Fibroblast of gingiva (primary cell): ENCODE measurements at regions not wholly inside any gene's neighbourhood (a gene's known extent, or its start where the extent isn't known, plus 50 kb on each side); places are given as distances from the start of the nearest gene placed in this dataset.
"Not testable (repeated sequence)": the region's sequence is repeated elsewhere in the genome, so short reads cannot be mapped to it uniquely, and the experiment has no call there.

Experiments
- DNase-seq: peaks from one replicate; pipeline ENCODE4 v3.0.0-alpha.2; 2011; ENCODE audit warnings: low read depth

DNA sequence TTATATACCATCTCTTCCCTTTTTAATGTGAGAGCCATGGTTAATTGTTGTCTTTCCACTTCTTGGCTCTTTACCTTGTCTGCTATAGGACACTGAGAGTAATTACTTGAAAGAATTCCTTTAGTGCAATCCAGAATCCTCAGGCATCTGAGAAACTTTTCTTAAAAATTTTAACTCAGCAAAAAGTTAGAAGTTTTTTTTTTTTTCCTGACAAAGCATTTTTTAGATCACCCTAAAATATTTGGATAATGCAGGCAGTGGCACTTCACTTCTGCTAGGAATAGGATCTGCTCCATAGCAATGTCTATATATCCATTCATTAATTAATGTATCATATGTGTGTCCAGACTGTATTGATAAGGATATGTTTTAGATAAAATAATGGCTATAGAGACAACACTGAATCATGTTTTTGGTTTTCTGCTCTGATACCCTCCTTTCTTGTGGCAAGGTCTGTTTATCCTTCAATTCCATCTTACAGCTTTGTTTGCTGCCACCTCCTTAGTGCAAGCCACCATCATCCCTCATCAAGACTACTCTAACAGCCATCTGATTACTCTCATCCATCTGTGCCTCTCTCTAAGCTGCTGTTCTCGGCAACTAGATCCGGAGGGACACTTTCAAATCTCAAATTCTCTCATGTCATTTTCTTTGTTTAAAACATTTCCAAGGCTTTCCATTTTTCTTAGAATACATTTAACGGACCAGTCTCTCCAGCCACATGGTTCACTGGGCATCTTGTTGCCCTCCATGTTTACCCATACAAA lies 563.5 kb downstream of the EDEM1 start:
- DNase-seq = no peak

DNA sequence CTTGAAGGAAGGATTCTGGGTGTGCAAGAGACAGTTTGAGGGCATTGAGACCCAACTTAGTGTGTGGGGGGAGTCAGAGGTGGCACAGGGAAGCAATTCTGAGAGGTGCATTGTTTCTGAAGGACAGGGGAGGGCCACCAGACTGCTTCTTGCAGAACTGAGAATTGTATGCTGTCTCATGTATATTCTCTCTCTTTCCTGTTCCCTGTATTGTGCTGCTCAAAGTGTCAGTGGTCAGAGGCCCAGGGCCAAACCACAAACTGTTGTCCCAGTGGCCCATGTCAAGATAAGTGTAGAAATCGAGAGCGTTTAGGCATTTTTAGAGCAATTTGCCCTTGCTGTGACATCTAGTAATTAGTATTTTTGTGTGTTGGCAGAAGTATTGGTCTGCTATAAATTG lies 567.1 kb downstream of the EDEM1 start:
- DNase-seq = no peak

DNA sequence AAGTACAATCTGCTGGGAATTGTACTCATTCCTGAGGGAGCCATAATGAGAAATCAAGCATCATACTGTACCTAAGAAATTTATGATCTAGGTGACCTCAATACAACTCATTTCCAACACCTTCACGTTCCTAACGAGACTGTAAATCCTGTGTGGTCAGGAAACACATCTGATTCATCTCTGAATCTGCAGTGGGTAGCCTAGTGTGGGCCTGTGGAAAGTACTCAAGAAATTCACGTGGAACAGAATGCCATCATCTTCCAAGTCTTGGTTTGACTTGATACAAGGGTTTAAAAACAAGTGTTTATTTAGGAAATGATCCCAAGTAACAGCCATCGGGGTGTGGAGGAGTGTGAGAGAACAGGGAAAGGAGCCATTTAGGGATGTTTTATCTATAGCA lies 568.9 kb downstream of the EDEM1 start:
- no peak for DNase-seq

DNA sequence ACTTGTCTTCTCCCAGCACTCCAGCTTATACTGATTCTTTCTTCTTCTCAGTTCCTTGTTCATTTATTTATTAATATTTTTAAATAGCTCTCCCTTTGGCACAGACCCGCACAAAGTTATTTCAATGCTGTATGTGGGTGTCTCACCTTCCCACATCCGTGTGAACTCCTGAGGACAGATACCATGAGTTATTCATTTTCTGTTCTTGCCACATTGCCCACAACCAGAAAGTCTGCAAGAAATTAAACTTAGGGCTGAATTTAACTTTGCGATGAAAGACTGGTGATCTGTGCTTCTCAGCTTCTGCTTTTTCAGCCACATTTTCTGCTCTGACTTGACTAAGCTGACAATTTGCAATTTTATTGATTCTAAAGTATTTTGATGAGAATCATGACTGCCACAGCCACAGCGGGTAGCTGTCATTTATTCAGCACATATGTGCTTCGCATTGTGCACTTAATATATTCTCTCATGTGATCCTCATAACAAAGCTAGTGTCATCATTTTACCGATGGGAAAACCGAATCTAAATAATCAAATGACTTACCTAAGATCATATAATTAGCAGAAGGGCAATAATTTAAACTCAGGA lies 569.8 kb downstream of the EDEM1 start:
- DNase-seq = no peak

DNA sequence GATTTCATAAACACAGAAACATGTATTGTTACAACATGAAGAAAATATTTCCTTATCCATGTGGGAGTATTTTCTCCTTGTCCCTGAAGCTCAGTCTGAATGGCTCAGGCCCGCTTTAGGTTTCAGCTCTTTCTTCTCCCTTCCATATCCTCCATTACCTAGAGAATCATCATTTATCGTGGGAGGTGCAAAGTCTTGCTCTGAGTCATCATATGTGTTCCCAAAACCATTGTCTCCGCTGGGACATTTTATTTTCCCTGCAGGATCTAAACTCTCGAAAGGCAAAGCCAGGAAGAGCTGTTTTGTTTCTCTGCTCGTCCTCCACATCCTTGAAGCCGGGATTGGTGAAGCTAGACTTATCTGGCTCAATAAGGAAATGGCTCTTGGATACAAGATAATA lies 571.2 kb downstream of the EDEM1 start:
- DNase-seq = no peak

DNA sequence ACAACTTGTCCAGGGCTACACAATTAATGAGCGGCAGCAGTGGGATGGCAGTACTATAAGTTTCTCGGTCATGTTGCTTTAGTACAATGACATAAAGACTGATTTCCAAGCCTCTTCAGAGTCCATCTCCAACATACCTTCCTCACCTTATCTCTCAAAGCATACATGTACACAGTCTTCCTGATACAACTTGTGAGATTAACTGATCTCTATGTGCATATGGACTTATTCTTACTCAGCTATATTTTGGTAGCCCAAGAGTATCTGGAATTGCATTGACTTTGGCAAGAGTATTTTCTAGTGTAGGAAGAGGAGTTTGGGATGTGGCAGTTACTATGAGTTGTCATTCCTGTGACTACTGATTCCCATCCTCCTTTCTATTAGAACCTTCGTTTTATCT lies 575.0 kb downstream of the EDEM1 start:
- DNase-seq = no peak

DNA sequence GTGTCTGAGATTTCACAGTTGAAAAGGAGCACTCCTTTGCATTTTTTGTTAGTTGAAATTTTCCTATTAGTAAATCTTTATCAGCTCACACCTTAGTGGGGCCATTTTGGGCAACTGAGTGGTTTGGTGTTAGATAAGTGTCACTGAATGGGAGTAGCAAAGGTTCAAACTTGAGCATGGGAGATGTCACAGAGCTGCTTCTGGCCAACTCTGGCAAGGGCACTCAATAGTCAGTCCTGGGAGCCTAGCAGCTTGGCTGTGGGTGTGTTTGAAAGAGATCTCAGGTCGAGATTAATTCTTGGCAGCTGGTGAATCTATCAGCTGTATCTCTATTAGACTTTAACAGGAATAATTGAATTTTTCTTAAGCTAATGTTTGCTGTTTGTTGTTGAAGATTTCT lies 579.3 kb downstream of the EDEM1 start:
- no peak for DNase-seq

DNA sequence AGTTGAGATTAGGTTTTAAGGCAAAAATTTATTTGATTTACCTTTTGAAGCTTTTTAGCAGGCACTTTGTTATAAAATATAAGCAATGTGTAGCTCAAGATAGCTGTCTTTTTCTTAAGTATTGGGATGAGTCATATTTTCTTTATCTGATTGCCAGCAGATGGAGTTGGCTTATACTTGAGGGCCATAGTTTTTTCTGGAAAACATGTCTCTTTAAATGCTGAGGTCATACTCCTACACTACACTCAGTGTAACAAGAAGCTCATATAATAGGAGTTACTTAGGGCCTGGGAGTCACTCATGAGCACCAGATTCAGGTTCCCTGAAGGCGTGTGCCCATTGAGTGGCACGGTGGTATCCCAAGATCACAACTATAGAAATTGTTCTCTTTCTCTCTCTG lies 579.8 kb downstream of the EDEM1 start:
- DNase-seq = no peak

DNA sequence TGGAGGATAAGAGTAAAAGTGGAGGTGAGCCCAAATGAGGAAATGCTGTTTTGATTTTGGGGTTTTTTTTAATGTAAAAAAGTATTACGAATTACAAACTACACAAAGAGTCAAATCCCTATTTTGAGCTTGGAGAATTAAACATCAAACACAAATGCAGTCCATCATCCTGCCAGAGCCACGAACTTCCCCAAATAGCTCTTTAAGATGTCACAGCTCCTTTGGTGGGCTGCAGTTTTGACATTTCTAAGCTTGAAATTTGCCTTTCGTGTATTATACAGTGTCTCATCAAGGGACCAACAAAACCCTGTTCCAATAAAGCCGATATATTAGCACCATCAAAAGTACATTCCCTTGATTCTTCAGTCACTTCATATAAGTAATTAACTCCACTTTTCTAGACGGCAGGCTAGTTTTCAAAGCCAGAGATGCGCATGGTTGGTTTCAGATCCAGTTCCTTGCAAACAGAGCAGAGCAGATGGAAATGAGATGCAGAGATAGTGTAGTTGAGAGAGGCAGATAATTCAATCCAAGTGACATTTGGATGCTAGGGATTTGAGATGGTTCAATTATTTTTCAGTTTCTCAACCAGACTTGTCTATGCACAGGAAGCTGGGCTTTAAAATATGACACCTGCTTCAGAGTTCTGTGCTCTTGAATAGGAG lies 580.9 kb downstream of the EDEM1 start:
- DNase-seq = no peak

DNA sequence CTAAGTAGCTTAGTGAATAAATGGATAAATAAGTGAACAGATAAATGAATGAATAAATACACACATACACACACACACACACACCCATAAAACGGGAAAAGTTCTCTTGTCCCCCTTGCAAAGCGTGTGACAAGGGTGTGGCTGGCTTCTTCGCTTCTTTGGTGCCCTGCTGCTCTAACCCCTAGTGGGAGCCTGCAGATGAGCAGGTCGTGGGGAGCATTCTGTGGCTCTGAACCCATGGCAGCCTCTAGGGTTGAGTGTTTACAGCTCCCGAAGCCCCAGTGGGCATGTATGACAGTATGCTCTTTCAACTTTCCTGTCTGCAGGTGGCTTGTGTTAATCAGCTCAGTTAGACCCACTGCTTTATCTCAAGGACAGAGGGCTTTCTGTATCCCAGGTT lies 582.3 kb downstream of the EDEM1 start:
- DNase-seq = no peak

DNA sequence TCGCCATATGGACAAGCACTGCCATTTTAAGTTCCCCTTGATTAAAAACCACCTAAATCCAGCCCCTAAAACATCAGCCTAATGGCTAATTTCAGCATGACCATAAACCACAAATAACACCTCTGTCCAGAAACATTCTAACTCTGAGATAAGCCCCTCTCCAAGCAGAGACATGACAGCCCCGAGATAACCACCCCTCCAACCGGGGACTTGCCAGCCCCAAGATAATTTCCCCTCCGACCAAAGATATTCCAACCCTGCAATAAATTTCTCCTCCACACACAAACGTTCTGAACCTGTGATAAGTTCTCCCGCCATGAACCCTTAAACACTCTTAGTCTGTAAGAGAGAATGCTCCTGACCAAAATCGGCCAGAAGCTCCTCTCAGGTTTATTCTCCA lies 586.8 kb downstream of the EDEM1 start:
- DNase-seq = no peak

DNA sequence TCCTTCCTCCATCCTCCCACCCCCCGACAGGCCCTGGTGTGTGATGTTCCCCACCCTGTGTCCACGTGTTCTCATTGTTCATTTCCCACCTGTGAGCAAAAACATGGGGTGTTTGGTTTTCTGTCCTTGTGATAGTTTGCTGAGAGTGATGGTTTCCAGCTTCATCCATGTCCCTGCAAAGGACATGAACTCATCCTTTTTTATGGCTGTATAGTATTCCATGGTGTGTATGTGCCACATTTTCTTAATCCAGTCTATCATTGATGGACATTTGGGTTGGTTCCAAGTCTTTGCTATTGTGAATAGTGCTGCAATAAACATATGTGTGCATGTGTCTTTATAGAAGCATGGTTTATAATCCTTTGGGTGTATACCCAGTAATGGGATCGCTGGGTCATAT lies 587.6 kb downstream of the EDEM1 start:
- DNase-seq = not testable (repeated sequence)

DNA sequence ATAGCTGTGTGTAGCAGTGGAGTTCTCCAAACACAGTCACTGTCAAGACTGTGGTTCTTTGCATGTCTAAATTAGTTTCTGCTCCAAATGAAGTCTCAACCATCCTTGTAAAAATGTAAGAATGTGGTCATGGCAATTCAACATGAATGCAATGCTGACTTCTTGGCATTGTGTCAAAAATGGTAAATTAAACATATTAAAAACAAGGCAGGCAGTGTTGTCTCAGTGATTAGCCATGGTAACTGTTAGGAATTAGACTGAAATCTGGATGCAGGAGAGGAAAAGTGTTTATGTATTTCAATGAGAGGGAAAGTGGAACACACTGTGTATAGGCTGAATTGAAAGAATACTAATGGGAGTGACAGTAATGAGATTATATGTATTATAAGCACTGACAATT lies 597.2 kb downstream of the EDEM1 start:
- DNase-seq = no peak

DNA sequence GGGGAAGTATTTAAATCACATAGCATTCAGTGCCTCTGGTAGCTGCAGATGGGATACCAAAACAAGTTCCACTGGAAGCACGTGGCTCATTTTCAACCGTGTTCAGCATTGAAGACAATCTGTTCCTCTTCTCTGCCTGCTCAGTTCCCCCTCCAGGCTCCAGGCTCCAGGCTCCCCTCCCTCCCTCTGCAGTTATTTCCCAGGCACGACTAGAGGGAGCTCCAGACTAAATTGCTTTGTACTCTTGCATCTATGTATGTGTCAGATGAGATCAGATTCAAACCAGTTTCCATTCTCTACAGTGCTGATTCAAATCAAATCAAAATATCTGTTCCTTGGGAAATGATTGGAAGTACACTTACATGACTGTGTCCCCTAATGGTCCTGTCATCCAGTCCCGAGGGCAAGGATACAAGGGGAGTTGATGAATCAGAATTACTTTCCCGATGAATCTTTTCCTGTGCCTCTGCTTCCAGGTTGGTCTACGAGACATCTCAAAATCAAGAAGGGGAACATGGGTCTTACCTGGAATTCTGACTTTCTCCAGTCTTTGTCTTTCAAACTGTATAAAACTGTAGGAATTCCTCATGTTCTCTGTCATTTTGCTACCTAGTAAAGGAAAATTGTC lies 600.5 kb downstream of the EDEM1 start:
- no peak for DNase-seq

DNA sequence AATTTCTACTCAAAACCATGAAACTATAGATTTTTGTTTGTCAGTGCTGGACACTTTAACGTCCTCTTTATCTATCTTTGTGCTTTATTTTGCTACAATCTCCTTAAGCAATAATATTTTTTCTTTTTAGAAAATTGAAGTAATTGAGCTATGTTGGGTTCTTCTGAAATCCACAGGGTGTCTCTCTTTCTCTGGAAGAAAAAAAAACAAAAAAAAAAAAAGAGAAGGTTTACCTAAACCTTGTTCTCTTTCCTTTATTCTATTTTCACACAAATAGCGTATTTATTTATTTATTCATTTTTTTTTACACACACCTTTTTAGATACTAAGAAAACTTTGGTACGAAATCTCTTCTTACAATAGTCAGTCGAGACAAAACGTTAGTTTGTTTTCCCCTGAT lies 601.0 kb downstream of the EDEM1 start:
- no peak for DNase-seq

DNA sequence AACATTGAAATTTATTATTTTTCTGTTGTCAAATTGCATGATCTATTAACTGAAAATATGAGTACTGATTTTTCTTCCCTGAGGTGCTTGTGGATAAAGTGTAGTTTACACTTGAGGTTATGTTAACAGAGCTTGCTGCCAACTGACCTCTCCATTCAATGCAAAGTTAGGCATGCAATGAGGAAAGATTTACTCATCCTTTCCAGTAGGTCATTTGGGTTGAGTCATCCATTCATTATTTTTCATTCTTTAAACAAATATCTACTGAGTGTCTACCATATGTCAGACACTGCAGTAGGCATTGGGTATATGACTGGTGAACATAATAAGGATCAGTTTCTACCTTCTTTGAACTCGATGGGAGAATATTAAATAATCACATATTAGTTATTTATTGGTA lies 604.1 kb downstream of the EDEM1 start:
- no peak for DNase-seq

DNA sequence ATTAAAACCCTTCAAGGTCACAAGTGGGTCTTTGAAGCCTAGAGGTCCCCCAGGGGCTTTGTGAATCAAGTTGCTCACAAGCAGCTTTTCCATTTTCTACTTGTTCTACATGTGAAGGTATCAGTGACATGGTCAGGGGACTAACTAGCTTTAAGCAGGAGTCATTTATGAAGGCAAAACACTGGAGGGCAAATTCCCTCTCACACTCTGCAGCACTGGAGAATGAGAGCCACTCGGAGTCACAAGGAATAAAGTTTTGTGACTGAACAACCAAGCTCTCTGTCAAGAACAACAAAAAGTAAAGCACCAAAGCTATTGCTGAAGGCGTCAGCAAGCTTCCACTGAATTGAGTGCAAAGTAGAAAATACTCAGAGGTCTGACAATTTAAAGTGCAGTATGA lies 609.0 kb downstream of the EDEM1 start:
- no peak for DNase-seq

DNA sequence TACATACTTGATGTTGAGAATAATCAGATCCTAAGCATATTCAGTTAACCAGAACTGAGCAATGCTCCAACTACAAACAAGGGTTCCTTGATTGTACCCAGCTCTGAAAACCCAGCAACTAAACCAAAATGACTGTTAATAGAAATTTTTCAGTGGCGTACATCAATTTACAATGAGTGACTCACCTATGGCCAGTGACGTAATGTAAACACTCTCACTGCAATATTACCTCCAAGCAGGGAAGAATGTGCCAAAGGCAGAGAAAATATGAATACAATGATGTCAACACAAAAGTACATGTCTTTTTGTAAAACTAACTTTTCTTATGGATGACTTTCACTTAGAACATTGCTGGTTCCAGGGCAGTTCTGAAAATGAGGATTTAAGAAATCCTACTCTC lies 611.3 kb downstream of the EDEM1 start:
- no peak for DNase-seq

DNA sequence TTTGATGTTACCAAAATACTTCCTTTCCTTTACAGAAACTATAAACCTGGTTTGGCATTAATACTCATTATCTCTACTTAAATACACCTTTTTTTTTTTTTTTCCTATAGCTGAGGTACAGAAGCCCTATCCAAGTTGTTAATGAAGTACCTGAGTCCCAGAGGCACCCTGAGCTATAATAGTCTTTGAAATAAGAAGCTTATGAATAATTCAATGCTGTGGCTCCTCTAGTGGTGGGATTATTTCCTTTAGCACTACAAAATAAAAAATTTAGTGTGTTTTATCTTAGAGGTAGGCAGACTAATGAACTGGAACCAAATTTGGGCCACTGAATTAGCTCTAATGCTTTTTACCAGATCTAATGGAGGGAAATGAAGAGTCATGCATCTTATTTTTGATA lies 611.9 kb downstream of the EDEM1 start:
- no peak for DNase-seq

DNA sequence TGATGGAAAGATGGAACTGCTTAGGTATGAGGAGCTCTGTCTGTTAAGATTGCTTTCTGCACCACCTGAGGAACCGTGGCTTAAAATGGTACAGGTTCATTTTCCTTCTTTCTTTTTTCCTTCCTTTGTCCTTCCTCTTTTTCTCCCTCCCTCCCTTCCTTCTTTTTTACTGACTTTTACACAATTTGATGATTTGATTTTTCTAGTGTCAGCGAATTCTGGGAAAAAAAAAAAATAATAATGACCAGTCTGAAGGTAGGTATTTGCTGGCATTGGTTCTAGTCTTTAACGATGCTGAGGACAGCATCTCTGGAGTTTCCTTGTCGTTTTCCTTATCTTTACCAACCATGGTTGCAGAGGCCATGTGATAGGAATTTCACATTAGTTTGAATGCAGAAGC lies 613.5 kb downstream of the EDEM1 start:
- DNase-seq = no peak

DNA sequence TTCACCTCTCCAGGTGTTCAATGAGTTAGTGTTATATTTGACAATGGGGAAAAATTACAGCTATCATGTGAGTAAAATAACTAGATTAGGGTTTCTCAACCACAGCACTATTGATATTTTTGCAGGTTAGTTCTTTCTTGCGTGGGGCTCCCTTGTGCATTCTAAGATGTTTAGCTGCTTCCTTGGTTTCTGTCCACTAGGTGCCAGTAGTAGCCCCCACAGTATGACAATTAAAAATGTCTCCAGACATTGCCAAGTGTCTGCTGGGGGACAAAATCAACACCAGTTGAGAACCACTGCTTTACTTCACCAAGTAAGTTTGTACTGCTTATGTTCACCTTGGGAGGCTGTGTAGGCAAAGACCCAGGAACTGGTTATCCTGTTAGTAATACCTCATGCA lies 618.7 kb downstream of the EDEM1 start:
- no peak for DNase-seq

DNA sequence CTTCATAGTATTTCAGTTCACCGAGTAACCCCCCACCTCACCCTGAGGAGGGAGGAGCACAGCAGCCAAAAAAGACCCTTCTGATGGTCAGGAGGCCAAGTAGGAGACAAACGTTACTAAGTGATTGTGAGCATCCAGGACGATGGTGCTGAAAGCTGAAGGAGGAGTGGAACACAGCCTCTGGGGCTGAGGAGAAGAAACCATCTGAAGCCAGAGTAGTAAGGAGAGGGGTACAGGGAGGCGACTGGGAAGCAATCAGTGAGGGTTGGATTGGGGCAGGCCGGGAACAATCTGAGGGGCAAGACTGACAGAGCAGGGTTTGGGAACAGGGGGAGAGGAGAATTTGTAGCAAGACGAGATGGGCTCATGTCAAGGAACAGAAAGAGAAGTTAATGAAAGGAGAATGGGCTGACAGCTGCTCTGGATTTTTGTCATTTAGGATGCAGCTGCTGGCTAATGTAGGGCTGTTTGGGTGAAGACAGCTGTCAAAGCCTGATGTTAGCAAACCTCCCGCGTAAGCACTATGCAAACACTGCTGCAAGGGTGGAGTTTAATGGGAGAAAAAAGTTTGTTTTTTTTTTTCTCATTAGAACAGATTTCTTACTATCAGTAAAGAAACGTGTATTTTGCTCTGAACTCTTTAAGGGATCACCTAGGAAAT lies 622.2 kb downstream of the EDEM1 start:
- no peak for DNase-seq

DNA sequence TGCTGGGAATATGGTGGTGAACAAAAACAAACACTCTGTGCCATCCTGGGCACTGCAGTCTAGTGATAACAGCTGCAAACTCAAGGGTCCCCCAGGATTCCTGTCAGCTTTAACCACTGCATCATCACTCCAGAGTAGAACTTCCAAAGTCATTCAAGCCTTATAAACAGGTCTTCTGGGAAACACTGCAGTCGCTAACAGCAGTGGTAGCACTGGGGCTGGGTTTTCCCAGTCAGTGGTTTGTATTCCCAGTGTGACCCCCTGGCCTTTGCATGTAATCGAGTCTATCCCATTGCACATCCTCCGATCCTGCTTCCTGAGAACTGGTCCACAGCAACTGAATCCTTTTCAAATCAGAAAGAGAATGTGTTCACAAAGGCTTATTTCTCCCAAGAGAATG lies 623.5 kb downstream of the EDEM1 start:
- no peak for DNase-seq
